ENCODE measurements at regions not wholly inside any gene's neighbourhood (a gene's known extent, or its start where the extent isn't known, plus 50 kb on each side); places are given as distances from the start of the nearest gene placed in this dataset.

GRCh38 chr21:14734833-14735232 lies 188.7 kb upstream of the SAMSN1 start:
- DNase-seq (ENCODE audit: low spot score), result no peak
- no peaks in the 10 kb centered on the region for H3K79me2 ChIP-seq (ENCODE audit: insufficient read depth, low read depth, low read length)
- H3K4me1 ChIP-seq (ENCODE audit: insufficient read depth, low read length, poor library complexity, severe bottlenecking), result peaks cover 2% of the 10 kb centered on the region
- TF ChIP-seq CTCF (conservative IDR thresholded peaks at IDR 0.05; ENCODE audit: low read length) (no peak), EZH2phosphoT487 (IDR thresholded peaks at IDR 0.05; ENCODE audit: borderline replicate concordance, low read depth, low read length) (no peak)
- H2AFZ ChIP-seq (ENCODE audit: low read length), result no peak overlapping the region
- no peaks in the 10 kb centered on the region for H3K36me3 ChIP-seq (ENCODE audit: insufficient read depth, low read length)
- ChIA-PET CTCF (ENCODE audit: unreplicated experiment) (no interaction called here), POLR2A (interaction anchor here (0.9 to 1.6 kb wide), 5 partner anchors 17 to 353 kb away, joined by 3 to 7 read pairs (median 4); no protein-coding TSS in a partner anchor)
- no peak overlapping the region for H3K27ac ChIP-seq (ENCODE audit: low read depth, low read length, poor library complexity, severe bottlenecking)
- H3K4me3 ChIP-seq (ENCODE audit: low read depth, low read length, poor library complexity, severe bottlenecking), result no peak overlapping the region
- H3K9me3 ChIP-seq (ENCODE audit: low read length), result no peaks in the 10 kb centered on the region
- no peaks in the 10 kb centered on the region for H4K20me1 ChIP-seq (ENCODE audit: insufficient read depth, low read length)
- intact Hi-C loops (cut with micrococcal nuclease; ENCODE audit: unreplicated experiment), result loop anchor here (5.0 kb wide), 4 partner anchors 43 to 283 kb away; no protein-coding TSS in a partner anchor
- no peak overlapping the region for H3K4me2 ChIP-seq (ENCODE audit: low read length)
- no peaks in the 10 kb centered on the region for H3K9me2 ChIP-seq (ENCODE audit: insufficient read depth, low read length)
- BruUV-seq (replicated peaks), result no TSS peak

GRCh38 chr21:14734191-14734590 lies 188.1 kb upstream of the SAMSN1 start:
- H3K27ac ChIP-seq (ENCODE audit: low read depth, low read length, poor library complexity, severe bottlenecking), result no peak overlapping the region
- no peak overlapping the region for H3K4me2 ChIP-seq (ENCODE audit: low read length)
- no TSS peak for BruUV-seq (replicated peaks)
- no peak for TF ChIP-seq CTCF (conservative IDR thresholded peaks at IDR 0.05; ENCODE audit: low read length)
- no peak for TF ChIP-seq EZH2phosphoT487 (IDR thresholded peaks at IDR 0.05; ENCODE audit: borderline replicate concordance, low read depth, low read length)
- no peak for DNase-seq (ENCODE audit: low spot score)
- no peaks in the 10 kb centered on the region for H3K9me2 ChIP-seq (ENCODE audit: insufficient read depth, low read length)
- H3K79me2 ChIP-seq (ENCODE audit: insufficient read depth, low read depth, low read length), result no peaks in the 10 kb centered on the region
- H2AFZ ChIP-seq (ENCODE audit: low read length), result no peak overlapping the region
- H4K20me1 ChIP-seq (ENCODE audit: insufficient read depth, low read length), result no peaks in the 10 kb centered on the region
- intact Hi-C loops (cut with micrococcal nuclease; ENCODE audit: unreplicated experiment), result loop anchor here (5.0 kb wide), 1 partner anchor 42 kb away; no protein-coding TSS in a partner anchor
- ChIA-PET CTCF (ENCODE audit: unreplicated experiment) (no interaction called here), POLR2A (no interaction called here)
- H3K36me3 ChIP-seq (ENCODE audit: insufficient read depth, low read length), result no peaks in the 10 kb centered on the region
- H3K9me3 ChIP-seq (ENCODE audit: low read length), result no peaks in the 10 kb centered on the region
- H3K4me1 ChIP-seq (ENCODE audit: insufficient read depth, low read length, poor library complexity, severe bottlenecking), result peaks cover 2% of the 10 kb centered on the region
- H3K4me3 ChIP-seq (ENCODE audit: low read depth, low read length, poor library complexity, severe bottlenecking), result no peak overlapping the region

GRCh38 chr21:14725219-14725618 lies 179.1 kb upstream of the SAMSN1 start:
- no peak overlapping the region for H2AFZ ChIP-seq (ENCODE audit: low read length)
- H4K20me1 ChIP-seq (ENCODE audit: insufficient read depth, low read length), result no peaks in the 10 kb centered on the region
- ChIA-PET POLR2A (interaction anchor here (0.6 to 0.9 kb wide), 3 partner anchors 13 to 304 kb away, joined by 3 read pairs; no protein-coding TSS in a partner anchor), CTCF (ENCODE audit: unreplicated experiment) (no interaction called here)
- H3K79me2 ChIP-seq (ENCODE audit: insufficient read depth, low read depth, low read length), result no peaks in the 10 kb centered on the region
- no peaks in the 10 kb centered on the region for H3K4me1 ChIP-seq (ENCODE audit: insufficient read depth, low read length, poor library complexity, severe bottlenecking)
- H3K9me2 ChIP-seq (ENCODE audit: insufficient read depth, low read length), result no peaks in the 10 kb centered on the region
- DNase-seq (ENCODE audit: low spot score), result no peak
- no peak overlapping the region for H3K4me2 ChIP-seq (ENCODE audit: low read length)
- no peaks in the 10 kb centered on the region for H3K9me3 ChIP-seq (ENCODE audit: low read length)
- TF ChIP-seq EZH2phosphoT487 (IDR thresholded peaks at IDR 0.05; ENCODE audit: borderline replicate concordance, low read depth, low read length), result no peak
- no peak for TF ChIP-seq CTCF (conservative IDR thresholded peaks at IDR 0.05; ENCODE audit: low read length)
- no peak overlapping the region for H3K27ac ChIP-seq (ENCODE audit: low read depth, low read length, poor library complexity, severe bottlenecking)
- intact Hi-C loops (cut with micrococcal nuclease; ENCODE audit: unreplicated experiment), result no loop called here
- no TSS peak for BruUV-seq (replicated peaks)
- H3K4me3 ChIP-seq (ENCODE audit: low read depth, low read length, poor library complexity, severe bottlenecking), result no peak overlapping the region
- H3K36me3 ChIP-seq (ENCODE audit: insufficient read depth, low read length), result no peaks in the 10 kb centered on the region
